ENCODE measurements at regions not wholly inside any gene's neighbourhood (a gene's known extent, or its start where the extent isn't known, plus 50 kb on each side); places are given as distances from the start of the nearest gene placed in this dataset.

DNA sequence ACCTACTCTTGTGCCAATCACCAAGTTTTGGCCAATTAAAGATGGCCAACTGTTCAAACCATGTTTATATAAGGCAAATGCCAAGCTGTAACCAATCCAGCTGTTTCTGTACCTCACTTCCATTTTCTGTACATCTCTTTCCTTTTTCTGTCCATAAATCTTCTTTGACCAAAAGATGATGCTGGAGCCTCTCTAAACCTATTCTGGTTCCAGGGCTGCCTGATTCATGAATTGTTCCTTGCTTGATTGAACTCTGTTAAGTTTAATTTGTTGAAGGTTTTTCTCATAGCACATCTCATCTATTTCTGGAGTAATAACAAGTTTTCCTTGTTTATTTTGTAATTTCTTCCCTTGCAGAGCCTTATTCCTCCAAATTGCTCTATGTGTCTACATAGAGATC, 115.3 kb upstream of the SMAD3 start:
- H3K27me3 ChIP-seq (ENCODE audit: control insufficient read depth in 1 of 2, insufficient read depth in 2 of 2, low read length in 2 of 2) = no peaks in the 10 kb centered on the region
- H3K27me3 Mint-ChIP-seq = no peaks in the 10 kb centered on the region
- no peak overlapping the region for H3K4me3 Mint-ChIP-seq
- ATAC-seq (ENCODE audit: poor library complexity) (no peak), DNase-seq (no peak)
- no peaks in the 10 kb centered on the region for H3K9me3 ChIP-seq (ENCODE audit: control insufficient read depth in 1 of 2, insufficient read depth in 1 of 2, low read length in 2 of 2)
- no peaks in the 10 kb centered on the region for H3K9me3 Mint-ChIP-seq
- intact Hi-C loops (cut with DNase I, micrococcal nuclease) = no loop called here
- H3K4me1 ChIP-seq (ENCODE audit: insufficient read depth, low read length) = no peaks in the 10 kb centered on the region
- no peak overlapping the region for H3K4me3 ChIP-seq (ENCODE audit: low read length)
- CTCF ChIA-PET = interaction anchor here (0.8 to 1.8 kb wide), 2 partner anchors 351 to 354 kb away, joined by 4 to 6 read pairs; no protein-coding TSS in a partner anchor
- no peak for TF ChIP-seq CTCF (IDR thresholded peaks at IDR 0.05)
- POLR2A ChIA-PET = no interaction called here
- H3K36me3 ChIP-seq (ENCODE audit: insufficient read depth, low read length) = no peaks in the 10 kb centered on the region
- no peak overlapping the region for H3K27ac Mint-ChIP-seq
- no peaks in the 10 kb centered on the region for H3K36me3 Mint-ChIP-seq (ENCODE audit: low read depth)
- H3K27ac ChIP-seq (ENCODE audit: low read depth in 1 of 2, low read length in 2 of 2) = no peak overlapping the region
- no peaks in the 10 kb centered on the region for H3K4me1 Mint-ChIP-seq (ENCODE audit: low read depth)

- no peak for TF ChIP-seq CTCF (IDR thresholded peaks at IDR 0.05)
- no peaks in the 10 kb centered on the region for H3K9me3 ChIP-seq (ENCODE audit: control insufficient read depth in 1 of 2, insufficient read depth in 1 of 2, low read length in 2 of 2)
- intact Hi-C loops (cut with DNase I, micrococcal nuclease) = no loop called here
- Mint-ChIP-seq H3K9me3 (no peaks in the 10 kb centered on the region), H3K4me1 (ENCODE audit: low read depth) (no peaks in the 10 kb centered on the region), H3K27ac (no peak overlapping the region), H3K27me3 (no peaks in the 10 kb centered on the region), H3K4me3 (no peak overlapping the region), H3K36me3 (ENCODE audit: low read depth) (no peaks in the 10 kb centered on the region)
- DNase-seq (no peak), ATAC-seq (ENCODE audit: poor library complexity) (no peak)
- no peaks in the 10 kb centered on the region for H3K36me3 ChIP-seq (ENCODE audit: insufficient read depth, low read length)
- ChIA-PET CTCF (no interaction called here), POLR2A (no interaction called here)
- no peaks in the 10 kb centered on the region for H3K4me1 ChIP-seq (ENCODE audit: insufficient read depth, low read length)
- H3K27me3 ChIP-seq (ENCODE audit: control insufficient read depth in 1 of 2, insufficient read depth in 2 of 2, low read length in 2 of 2) = peaks cover 0 to 2% of the 10 kb centered on the region in 2 experiments
- no peak overlapping the region for H3K4me3 ChIP-seq (ENCODE audit: low read length)
- no peak overlapping the region for H3K27ac ChIP-seq (ENCODE audit: low read depth in 1 of 2, low read length in 2 of 2)
Observed at GRCh38 chr15:66951531-66952320, 113.7 kb upstream of the SMAD3 start.

- intact Hi-C loops (cut with DNase I, micrococcal nuclease) = no loop called here
- Histone ChIP-seq H3K9me3 (ENCODE audit: control insufficient read depth in 1 of 2, insufficient read depth in 1 of 2, low read length in 2 of 2) (no peaks in the 10 kb centered on the region), H3K27me3 (ENCODE audit: control insufficient read depth in 1 of 2, insufficient read depth in 2 of 2, low read length in 2 of 2) (peaks cover 0 to 2% of the 10 kb centered on the region in 2 experiments), H3K4me3 (ENCODE audit: low read length) (no peak overlapping the region), H3K27ac (ENCODE audit: low read depth in 1 of 2, low read length in 2 of 2) (no peak overlapping the region), H3K4me1 (ENCODE audit: insufficient read depth, low read length) (peaks cover 2% of the 10 kb centered on the region), H3K36me3 (ENCODE audit: insufficient read depth, low read length) (no peaks in the 10 kb centered on the region)
- no peaks in the 10 kb centered on the region for H3K4me1 Mint-ChIP-seq (ENCODE audit: low read depth)
- DNase-seq (no peak), ATAC-seq (ENCODE audit: poor library complexity) (no peak)
- no peaks in the 10 kb centered on the region for H3K9me3 Mint-ChIP-seq
- no peaks in the 10 kb centered on the region for H3K27me3 Mint-ChIP-seq
- CTCF ChIA-PET = no interaction called here
- POLR2A ChIA-PET = no interaction called here
- TF ChIP-seq CTCF (IDR thresholded peaks at IDR 0.05) = no peak
- no peaks in the 10 kb centered on the region for H3K36me3 Mint-ChIP-seq (ENCODE audit: low read depth)
- H3K4me3 Mint-ChIP-seq = no peak overlapping the region
- no peak overlapping the region for H3K27ac Mint-ChIP-seq
Observed at GRCh38 chr15:66952756-66953522, 112.5 kb upstream of the SMAD3 start.
